AG10803 (cell line): ENCODE measurements at regions not wholly inside any gene's neighbourhood (a gene's known extent, or its start where the extent isn't known, plus 50 kb on each side); places are given as distances from the start of the nearest gene placed in this dataset.

Experiments used
- DNase-seq: peaks from one replicate; pipeline ENCODE4 v3.0.0; 2010; ENCODE audit warnings: low read depth
- H3K4me3 ChIP-seq: 2 replicates; pipeline ENCODE4 v1.5.1; 2011; ENCODE audit warnings: mild to moderate bottlenecking, low read length, control low read depth
- CTCF ChIP-seq: conservative IDR thresholded peaks from 2 replicates; pipeline ENCODE4 v1.5.1; 2011; ENCODE audit warnings: mild to moderate bottlenecking, low read length, control low read depth, inconsistent platforms

GRCh38 chr10:117884093-117884492 is 162.6 kb downstream of the RAB11FIP2 start:
- TF ChIP-seq CTCF, result no peak
- no peak for DNase-seq
- H3K4me3 ChIP-seq, result no peak overlapping the region

- TF ChIP-seq CTCF, result no peak
- H3K4me3 ChIP-seq, result no peak overlapping the region
- DNase-seq, result no peak
Measured at GRCh38 chr10:117884592-117884991, 162.1 kb downstream of the RAB11FIP2 start.

DNA sequence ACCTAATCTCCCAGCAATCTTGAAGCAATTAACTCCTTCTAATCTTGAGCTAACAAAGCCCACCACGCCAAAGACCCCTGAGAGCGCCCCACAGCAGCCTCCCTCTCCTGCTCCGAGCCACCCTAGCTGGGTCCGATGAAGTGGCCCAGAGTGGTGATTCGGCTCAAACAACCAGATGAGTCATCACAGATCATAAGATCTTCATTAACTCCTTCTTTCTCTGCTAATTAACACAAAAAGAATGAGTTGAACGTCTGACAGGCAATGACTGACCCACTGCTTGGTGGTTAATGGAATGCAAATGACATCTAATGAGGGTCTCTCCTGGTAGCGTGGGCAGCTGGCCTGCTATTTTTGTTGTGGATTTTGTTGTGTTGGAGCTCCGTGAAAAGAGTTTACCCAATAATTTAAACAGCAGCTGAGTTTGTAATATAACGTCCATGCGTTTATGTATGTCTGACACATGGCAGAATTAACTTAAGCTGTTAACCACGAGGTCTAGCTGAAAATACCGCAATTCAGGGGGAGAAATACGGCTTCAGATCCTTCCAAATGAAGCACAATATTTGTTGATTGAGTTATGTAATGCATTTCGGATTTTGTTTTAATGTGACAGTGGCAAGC is 161.4 kb downstream of the RAB11FIP2 start:
- TF ChIP-seq CTCF, result no peak
- H3K4me3 ChIP-seq, result no peak overlapping the region
- no peak for DNase-seq

DNA sequence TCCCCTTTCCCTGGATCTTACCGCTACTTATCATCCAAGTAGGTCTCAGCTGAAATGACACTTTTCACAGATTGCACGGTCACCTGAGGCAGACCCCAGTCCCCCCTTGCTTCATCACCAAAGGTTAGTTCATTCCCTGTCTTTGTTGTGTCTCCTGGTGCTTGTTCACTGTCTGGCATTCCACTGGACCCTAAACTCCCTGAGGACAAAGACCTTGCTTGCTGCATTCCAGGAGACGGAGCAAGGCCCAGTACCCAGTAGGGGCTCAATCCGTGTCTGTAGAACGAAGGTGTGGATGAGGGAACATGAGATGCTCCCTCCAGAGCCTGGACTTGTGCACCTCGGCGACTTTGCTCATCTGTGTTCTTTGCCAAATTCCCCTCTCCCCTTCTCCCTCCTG is 160.0 kb downstream of the RAB11FIP2 start:
- no peak overlapping the region for H3K4me3 ChIP-seq
- TF ChIP-seq CTCF, result no peak
- DNase-seq, result no peak

- H3K4me3 ChIP-seq, result no peak overlapping the region
- DNase-seq, result no peak
- no peak for TF ChIP-seq CTCF
Measured at GRCh38 chr10:117889664-117890063, 157.1 kb downstream of the RAB11FIP2 start.

- no peak for DNase-seq
- H3K4me3 ChIP-seq, result no peak overlapping the region
- no peak for TF ChIP-seq CTCF
Measured at GRCh38 chr10:117892681-117893220, 154.0 kb downstream of the RAB11FIP2 start.

GRCh38 chr10:117894339-117894738 is 152.4 kb downstream of the RAB11FIP2 start:
- DNase-seq, result no peak
- no peak for TF ChIP-seq CTCF
- H3K4me3 ChIP-seq, result no peak overlapping the region
